ENCODE measurements at regions not wholly inside any gene's neighbourhood (a gene's known extent, or its start where the extent isn't known, plus 50 kb on each side); places are given as distances from the start of the nearest gene placed in this dataset.
A peak's percentile ranks its signal among the peaks of the same experiment; 100 is the strongest.

DNA sequence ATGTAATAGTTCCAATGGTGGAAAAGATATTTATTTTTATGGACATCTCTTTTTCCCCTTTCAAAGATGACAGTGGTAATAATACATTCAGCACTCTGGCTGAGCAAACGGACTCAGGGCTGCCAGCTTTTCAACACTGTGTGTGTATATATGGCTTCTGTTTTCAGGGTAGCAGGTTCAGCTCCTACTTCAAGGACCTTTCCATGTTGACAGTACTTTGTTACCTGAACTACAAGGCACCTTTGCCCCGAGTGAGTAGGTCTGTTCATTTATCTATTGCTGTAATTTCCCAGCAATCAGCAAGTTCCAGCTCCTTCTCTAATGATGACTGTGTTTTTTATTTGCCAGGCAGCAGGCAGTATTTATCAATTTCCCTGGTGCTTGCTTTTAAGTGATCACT lies 387.4 kb upstream of the KIF2A start:
- DNase-seq: no peak

DNA sequence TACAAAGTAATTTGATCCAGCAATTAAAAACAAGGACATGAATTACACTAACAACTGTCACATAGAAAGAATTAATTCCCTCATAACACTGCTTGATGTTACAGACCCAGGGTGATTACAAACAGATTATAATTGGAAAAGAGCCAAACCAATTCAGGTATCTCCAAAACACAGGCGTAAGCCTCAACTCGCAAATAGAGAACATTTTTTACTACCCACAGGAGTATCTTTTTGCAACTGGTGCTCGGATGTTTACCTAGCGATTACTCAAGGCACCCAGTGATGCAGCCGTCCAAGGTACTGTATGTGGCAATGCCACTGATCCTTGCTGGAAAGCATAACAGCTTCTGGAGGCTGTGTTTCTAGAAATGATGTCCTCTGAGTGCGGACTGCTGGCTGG lies 386.1 kb upstream of the KIF2A start:
- no peak for DNase-seq

DNA sequence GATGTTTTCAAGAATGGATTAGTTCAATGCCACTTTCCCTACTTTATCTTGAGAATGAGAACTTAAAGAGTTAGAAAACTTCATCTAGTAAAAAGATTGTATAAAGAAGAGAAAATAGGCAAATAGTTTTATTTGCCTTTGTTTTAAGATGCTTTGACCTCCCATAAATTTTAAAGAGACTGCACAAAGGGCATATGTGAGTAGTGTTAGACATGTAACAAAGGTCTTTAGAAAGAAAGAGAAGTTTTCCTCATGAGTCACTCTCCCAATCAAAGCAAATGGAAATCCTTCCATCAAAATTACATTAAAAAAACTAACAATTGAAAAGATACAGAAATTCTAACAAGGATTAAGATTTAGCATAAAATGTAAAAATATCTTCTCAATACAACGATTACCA lies 381.8 kb upstream of the KIF2A start:
- no peak for DNase-seq

DNA sequence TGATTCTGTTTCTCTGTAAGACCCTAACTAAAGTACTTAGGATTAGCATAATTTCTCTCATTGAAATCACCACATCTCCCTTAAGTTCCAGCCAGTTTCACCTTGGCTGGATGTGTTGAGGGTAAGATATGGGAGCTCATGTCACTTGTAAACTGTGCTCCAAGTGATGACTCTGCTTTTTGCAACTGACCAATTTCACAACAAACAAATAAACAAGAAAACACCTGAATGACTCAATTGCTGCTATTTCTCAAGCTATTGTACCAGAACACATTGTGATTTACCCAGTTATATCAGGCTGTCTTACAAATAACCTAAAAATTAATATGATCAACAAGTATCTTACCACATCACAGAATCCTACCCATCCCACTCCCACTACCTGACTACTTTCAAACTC lies 379.1 kb upstream of the KIF2A start:
- no peak for DNase-seq

DNA sequence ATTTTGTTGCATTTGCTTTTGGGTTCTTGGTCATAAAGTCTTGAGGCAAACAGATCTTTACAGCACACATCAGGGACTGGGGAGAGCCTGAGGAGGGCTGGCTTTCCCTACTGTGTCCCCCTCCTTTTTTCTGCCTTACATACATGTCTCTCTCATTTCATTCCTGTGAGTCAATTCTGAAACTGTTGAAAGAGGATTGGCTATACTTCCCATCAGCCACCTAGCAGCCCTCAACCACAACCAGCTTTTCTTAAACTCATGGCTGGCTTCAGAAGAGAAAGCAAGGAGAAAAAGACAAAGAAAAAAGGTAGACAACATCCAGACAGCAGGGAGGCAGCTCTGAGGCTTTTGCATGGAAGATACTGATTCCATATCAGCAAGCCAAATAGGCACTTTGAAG lies 374.8 kb upstream of the KIF2A start:
- DNase-seq: no peak

- peak; percentile 31 for DNase-seq
These were observed 372.0 kb upstream of the KIF2A start for GRCh38 chr5:61933787-61934626.

DNA sequence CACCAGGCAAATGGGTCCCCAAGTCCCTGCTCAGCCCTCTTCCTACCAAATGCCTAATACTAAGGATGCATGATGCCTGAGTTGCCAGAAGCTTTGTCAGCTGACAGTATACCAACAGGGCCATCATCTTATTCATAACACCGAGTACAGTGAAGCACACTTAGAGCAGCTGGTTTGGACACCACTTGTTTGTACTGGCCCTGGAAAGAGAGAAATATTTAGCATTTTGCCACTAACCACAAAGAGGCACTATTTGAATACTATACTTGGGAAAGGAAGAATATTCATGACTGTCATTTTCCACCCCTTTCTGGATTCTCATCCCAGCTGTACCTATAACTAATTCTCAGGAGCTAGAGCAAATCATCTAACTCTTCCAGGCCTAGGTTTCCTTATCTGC lies 364.4 kb upstream of the KIF2A start:
- DNase-seq: no peak

- DNase-seq: no peak
These were observed 363.4 kb upstream of the KIF2A start for GRCh38 chr5:61942462-61943049.

- no peak for DNase-seq
These were observed 362.3 kb upstream of the KIF2A start for GRCh38 chr5:61943713-61944112.

DNA sequence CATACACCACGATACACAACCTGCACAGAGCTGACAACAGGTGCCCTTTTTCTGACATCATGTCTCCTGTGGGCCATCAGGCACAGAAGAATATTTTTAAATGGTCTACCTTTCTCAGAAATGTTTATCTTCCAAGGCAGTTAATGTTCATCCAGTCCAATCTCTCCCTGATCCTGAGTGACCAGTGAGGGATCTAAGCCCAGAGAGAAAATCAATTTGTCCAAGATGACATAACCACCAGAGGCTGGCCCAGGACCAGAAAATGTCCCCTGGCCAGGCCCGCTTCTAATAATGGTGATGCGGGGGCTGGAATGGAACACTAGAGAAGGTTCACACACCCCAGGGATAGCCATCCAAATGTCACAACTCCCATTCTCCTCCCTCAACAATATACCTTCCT lies 357.9 kb upstream of the KIF2A start:
- DNase-seq: no peak

DNA sequence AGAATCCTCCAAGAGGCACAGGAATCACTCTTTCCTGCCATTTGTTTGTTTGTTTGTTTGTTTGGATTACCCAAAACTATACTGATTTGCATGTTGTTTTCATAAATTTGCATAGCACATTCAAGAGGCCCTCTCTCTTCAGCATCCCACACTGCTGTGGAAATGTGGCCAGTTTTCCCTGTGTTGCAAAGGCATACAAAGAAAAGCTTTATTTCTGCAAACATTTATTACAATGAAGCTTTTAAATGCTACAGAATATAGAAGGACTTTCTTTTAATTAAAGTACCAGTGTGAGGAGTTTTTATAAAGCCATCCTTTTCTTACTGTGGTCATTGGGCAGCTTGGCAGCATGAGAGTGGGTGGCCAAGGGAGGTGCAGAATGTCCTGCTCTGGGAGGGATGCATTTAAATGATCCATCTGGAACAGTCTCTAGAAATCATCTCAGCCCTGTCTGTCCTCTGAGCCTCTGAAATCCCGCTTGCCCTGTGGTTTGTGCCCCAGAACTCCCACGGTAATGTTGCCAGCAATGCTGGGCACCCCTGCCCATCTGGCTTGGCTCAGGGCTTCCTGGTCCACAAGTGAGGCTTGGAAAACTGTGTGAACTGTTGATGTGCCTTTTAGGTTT lies 356.8 kb upstream of the KIF2A start:
- DNase-seq: no peak

- no peak for DNase-seq
These were observed 356.1 kb upstream of the KIF2A start for GRCh38 chr5:61949679-61950435.

DNA sequence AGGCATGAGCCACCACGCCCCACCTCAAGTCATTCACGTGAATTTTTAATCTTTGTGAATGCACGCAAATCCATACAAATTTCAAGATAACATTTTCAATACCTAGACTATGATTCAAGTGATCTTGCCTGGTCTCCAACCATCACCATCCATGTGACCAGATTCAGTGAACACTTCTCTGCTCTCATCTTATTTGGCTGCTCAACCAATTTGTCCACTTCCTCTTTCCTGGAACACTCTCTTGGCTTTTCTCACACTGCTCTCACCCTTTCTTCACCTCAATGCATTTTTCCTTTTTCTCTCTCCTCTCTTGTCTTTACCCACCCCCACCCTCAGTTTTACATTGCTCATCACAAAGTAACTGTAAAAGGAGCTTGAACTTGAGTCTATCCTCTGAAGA lies 354.7 kb upstream of the KIF2A start:
- DNase-seq: no peak

GRCh38 chr5:61953913-61954312 lies 352.1 kb upstream of the KIF2A start:
- no peak for DNase-seq

DNA sequence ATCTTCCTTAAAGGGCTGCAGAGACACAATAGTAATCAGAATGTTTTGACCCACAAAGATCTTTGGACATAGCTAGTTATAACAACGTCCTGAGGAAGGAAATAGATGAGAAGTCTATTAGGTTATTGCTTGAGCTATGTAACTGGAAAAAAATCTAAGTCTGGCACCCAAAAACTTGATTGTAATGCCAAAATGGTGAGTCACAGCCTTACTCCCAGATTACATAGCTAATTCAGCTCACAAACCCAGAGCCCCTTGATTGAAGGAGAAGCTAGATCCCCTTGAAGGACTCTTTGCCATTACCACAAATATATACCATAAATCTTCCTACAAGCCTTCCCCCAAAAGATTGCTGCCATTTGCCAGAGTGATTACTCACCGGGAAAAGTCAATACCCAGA lies 341.8 kb upstream of the KIF2A start:
- DNase-seq: peak; percentile 67

DNA sequence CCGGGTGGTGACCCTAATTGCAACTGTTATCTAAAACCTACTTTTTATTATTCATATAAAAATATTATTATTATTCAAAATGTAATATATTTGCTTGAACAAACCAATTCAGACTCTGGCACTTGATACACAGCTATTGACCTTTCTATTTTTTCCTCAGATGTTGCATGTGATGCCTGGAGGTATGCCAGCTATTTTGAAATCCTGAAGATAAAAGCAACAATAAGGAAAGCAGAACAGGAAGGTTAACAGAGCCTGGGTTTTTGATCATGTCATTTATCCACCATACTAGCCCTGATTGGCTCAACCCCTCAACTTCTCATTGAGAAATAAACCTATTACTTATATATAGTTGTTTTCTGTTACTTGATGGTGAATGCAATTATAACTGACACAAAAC lies 340.9 kb upstream of the KIF2A start:
- no peak for DNase-seq

DNA sequence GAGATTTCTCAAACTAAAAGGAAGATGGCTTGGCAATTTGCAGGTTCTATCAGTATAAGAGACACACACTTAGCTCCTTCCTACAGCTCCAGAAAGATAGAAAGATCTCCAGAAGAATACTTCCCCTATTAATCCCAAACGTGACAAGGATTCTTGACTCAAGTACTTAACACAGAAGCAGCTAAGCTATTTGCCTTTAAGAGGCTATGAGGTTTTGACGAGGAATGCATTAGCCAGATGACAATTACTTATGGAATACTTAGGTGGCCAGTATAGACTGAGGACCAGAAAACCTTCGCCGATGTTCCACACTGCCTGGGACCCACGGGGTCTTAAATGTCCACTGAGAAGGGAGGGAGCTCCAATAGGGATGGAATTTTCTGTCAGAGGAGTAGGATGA lies 340.5 kb upstream of the KIF2A start:
- no peak for DNase-seq

DNA sequence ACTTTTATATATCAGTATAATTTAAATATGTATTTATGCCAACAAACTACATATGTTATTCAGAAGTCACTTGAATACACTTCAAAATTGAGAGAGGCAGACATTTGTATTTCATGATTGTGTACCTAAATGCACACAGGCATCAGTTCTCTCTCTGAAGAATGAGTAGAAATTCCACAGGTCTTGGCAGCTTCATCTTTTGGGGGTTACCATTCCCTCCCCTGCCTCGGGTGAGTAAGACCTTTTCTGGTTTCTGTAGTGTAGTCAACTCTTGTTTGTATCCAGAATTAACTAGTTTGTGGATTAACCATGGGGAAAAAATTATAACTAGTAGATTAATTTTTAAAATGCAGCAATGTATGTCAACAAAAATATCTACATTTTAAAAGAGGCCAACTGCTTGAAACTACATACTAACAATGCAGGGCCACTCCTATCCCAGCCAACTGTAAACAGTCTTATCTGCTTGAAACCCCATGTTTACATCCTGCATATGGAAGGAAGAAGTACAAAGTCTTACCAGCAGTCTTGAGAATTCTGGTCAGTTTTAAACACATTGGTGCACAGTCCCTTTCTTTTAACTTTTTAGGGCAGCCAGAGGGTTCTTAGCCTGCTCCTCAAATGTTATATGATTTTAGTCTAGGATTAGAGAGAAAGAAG lies 339.6 kb upstream of the KIF2A start:
- no peak for DNase-seq

DNA sequence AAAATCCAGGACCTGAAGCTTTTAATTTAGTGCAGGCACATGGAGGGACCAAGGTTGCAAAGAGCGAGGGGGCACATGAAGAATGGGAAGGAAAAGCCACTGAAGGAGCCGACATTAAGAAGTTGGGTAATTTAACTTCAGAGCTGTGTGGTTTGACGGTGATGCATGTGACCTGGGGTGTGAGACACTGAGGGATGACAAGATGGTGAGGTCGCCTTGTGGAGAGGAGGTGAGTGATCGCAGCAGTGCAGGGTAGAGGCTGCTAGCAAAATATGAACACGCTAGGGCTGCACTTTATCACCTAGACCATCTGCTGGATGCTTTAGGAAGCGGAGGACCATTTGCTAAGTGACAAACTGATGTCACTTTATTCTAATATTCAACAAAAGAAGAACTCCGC lies 339.0 kb upstream of the KIF2A start:
- DNase-seq: no peak

DNA sequence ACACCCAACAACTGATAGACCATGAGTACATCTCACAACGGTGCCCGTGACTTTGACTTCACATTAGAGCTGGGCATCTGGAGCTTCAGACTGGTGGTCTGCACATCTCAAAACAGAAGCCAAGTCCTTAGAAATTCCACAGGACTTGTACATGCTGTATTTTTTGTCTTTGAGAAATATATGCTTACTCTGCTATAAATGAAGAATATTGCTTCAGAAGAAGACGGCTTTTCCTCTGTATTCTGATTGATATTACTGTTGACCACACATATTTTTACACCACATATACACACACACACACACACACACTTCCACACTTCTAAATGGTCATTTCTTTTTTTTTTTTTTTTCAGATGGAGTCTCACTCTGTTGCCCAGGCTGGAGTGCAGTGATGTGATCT lies 338.3 kb upstream of the KIF2A start:
- DNase-seq: no peak

- DNase-seq: peak; percentile 12
These were observed 336.7 kb upstream of the KIF2A start for GRCh38 chr5:61969347-61969746.

DNA sequence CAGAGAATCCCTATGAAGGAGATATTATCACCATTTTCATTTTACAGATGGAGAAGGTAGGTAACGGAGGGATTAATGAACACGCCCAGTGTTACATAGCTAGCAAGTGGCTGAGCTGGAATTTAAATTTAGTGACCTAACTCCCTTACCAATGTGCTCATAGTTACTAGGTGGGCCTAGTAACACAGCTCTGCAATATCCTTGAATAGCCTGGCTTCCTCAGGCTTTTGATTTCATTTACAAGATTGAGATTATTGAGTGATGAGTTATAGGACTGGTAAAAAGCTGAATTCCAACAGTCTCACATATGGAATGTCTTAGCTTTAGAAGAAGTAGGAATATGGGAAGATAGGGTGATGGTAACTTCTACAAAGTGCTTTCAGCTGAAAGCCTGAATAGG lies 336.3 kb upstream of the KIF2A start:
- no peak for DNase-seq

- no peak for DNase-seq
These were observed 335.8 kb upstream of the KIF2A start for GRCh38 chr5:61970218-61970617.

Data from NCI-H226 (cell line).